ENCODE measurements at regions not wholly inside any gene's neighbourhood (a gene's known extent, or its start where the extent isn't known, plus 50 kb on each side); places are given as distances from the start of the nearest gene placed in this dataset.

DNA sequence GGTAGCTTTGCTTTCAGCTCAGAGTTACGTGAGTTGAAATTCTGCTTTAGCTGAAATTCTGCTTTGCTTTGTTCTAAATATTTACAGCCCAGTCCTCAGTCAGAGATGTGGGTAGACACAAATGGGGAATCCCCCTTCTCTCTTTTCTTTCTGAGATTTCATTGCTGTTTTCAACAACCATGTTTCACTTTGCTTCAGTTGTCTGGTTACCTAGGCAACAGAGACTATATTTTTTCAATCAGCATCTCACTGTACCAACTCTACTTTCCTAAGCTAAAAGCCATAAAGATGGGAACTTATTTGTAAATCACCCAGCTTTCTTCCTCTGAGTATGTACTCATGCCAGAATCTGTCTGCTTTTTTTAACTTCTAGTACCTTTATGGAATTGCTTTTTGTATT lies 509.0 kb downstream of the OLFM4 start:
- TF ChIP-seq, protein P1, sequence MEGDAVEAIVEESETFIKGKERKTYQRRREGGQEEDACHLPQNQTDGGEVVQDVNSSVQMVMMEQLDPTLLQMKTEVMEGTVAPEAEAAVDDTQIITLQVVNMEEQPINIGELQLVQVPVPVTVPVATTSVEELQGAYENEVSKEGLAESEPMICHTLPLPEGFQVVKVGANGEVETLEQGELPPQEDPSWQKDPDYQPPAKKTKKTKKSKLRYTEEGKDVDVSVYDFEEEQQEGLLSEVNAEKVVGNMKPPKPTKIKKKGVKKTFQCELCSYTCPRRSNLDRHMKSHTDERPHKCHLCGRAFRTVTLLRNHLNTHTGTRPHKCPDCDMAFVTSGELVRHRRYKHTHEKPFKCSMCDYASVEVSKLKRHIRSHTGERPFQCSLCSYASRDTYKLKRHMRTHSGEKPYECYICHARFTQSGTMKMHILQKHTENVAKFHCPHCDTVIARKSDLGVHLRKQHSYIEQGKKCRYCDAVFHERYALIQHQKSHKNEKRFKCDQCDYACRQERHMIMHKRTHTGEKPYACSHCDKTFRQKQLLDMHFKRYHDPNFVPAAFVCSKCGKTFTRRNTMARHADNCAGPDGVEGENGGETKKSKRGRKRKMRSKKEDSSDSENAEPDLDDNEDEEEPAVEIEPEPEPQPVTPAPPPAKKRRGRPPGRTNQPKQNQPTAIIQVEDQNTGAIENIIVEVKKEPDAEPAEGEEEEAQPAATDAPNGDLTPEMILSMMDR (IDR thresholded peaks at IDR 0.05): no peak
- TF ChIP-seq POLR2A (IDR thresholded peaks at IDR 0.05): no peak
- TF ChIP-seq EP300 (IDR thresholded peaks at IDR 0.05): no peak

All from tibial nerve (tissue), 4 donors.